SK-N-SH (cell line): ENCODE measurements at regions not wholly inside any gene's neighbourhood (a gene's known extent, or its start where the extent isn't known, plus 50 kb on each side); places are given as distances from the start of the nearest gene placed in this dataset.

Experiments used
- CTCF ChIA-PET: fragments of 300-600, 350-600 bp; formaldehyde crosslinking; extraction: SDS; loops from one replicate; lab custom pipeline; 2021; lab: Yijun Ruan, JAX
- POLR2A ChIA-PET: fragments of 350-600 bp; sonication (Branson Sonifier 250); formaldehyde crosslinking; extraction: SDS; loops from one replicate; lab custom pipeline; 2020; ENCODE audit warnings: antibody characterized with exemption, inconsistent platforms; lab: Yijun Ruan, JAX
- DNase-seq: peaks from one replicate; pipeline ENCODE4 v3.0.0; 2012
- H2AFZ ChIP-seq: fragments of 200-600 bp; sonication (generic); 2 replicates; pipeline ENCODE4 v1.8.1; 2016; ENCODE audit warnings: antibody characterized with exemption, mild to moderate bottlenecking, low read depth
- H3F3A ChIP-seq: fragments of 200-600 bp; sonication (generic); replicated peaks from 2 replicates; pipeline ENCODE3; 2016; ENCODE audit warnings: antibody characterized with exemption, mild to moderate bottlenecking; ENCODE audit not compliant: insufficient read depth
- H3K27ac ChIP-seq, 2 experiments: fragments of 200-500 bp in 1 of 2; fragments of 200-600 bp in 1 of 2; sonication (Bioruptor generic) in 1 of 2; sonication (generic), shearing (Covaris generic) in 1 of 2; 2 replicates each; pipeline versions ENCODE4 v1.5.1 to v1.6.1; 2014 to 2016; ENCODE audit warnings: low read depth in 2 of 2, inconsistent platforms in 1 of 2, low read length in 1 of 2, mild to moderate bottlenecking in 1 of 2, mixed read lengths in 1 of 2
- H3K27me3 ChIP-seq: fragments of 200-600 bp; sonication (generic), shearing (Covaris generic); 2 replicates; pipeline ENCODE4 v1.6.1; 2016; ENCODE audit warnings: mixed run types; ENCODE audit not compliant: insufficient read depth
- H3K36me3 ChIP-seq, 2 experiments: fragments of 200-500 bp in 1 of 2; fragments of 200-600 bp in 1 of 2; sonication (Bioruptor generic) in 1 of 2; sonication (generic) in 1 of 2; replicated peaks in 1 of 2; 2 replicates each; pipeline versions ENCODE3 to v1.5.1; 2014 to 2016; ENCODE audit warnings: low read length in 1 of 2, mild to moderate bottlenecking in 1 of 2; ENCODE audit not compliant: insufficient read depth in 2 of 2, control insufficient read depth in 1 of 2
- H3K4me1 ChIP-seq, 2 experiments: fragments of 200-500 bp in 1 of 2; fragments of 200-600 bp in 1 of 2; sonication (Bioruptor generic) in 1 of 2; sonication (generic), shearing (Covaris generic) in 1 of 2; 2 replicates each; pipeline versions ENCODE4 v1.5.1 to v1.6.1; 2014 to 2016; ENCODE audit warnings: low read depth in 1 of 2, low read length in 1 of 2, mixed run types in 1 of 2; ENCODE audit not compliant: insufficient read depth in 2 of 2, control insufficient read depth in 1 of 2
- H3K4me2 ChIP-seq: fragments of 200-600 bp; sonication (generic), shearing (Covaris generic); 2 replicates; pipeline ENCODE4 v1.6.1; 2017; ENCODE audit warnings: mixed run types
- H3K4me3 ChIP-seq, 2 experiments: fragments of 200-500 bp in 1 of 2; fragments of 200-600 bp in 1 of 2; sonication (Bioruptor generic) in 1 of 2; sonication (generic), shearing (Covaris generic) in 1 of 2; 2 replicates each; pipeline versions ENCODE4 v1.5.1 to v1.8.1; 2014 to 2016; ENCODE audit warnings: low read depth in 2 of 2, inconsistent platforms in 1 of 2, low read length in 1 of 2, mild to moderate bottlenecking in 1 of 2, mixed read lengths in 1 of 2, moderate library complexity in 1 of 2
- H3K79me2 ChIP-seq: fragments of 200-600 bp; sonication (generic); 2 replicates; pipeline ENCODE4 v1.8.1; 2017; ENCODE audit warnings: mild to moderate bottlenecking; ENCODE audit not compliant: insufficient read depth
- H3K9ac ChIP-seq: fragments of 200-600 bp; sonication (generic); 2 replicates; pipeline ENCODE4 v1.6.1; 2017; ENCODE audit warnings: mixed run types
- H3K9me2 ChIP-seq: fragments of 200-600 bp; sonication (generic); 2 replicates; pipeline ENCODE4 v1.6.1; 2017; ENCODE audit warnings: mixed run types
- H3K9me3 ChIP-seq: fragments of 200-600 bp; sonication (generic); 2 replicates; pipeline ENCODE4 v1.6.1; 2017; ENCODE audit warnings: mixed run types, mild to moderate bottlenecking, moderate library complexity
- H4K20me1 ChIP-seq: fragments of 200-600 bp; sonication (generic); 2 replicates; pipeline ENCODE4 v1.6.1; 2017; ENCODE audit warnings: mild to moderate bottlenecking, mixed run types; ENCODE audit not compliant: insufficient read depth
- CHD2 ChIP-seq: fragments of 150-350 bp; IDR thresholded peaks from 2 replicates; pipeline ENCODE4 v1.6.1; 2018; ENCODE audit warnings: low read length; ENCODE audit not compliant: partially characterized antibody
- FOSL2 ChIP-seq: IDR thresholded peaks from 2 replicates; pipeline ENCODE4 v1.4.0; 2012; ENCODE audit warnings: low read depth, mild to moderate bottlenecking, moderate library complexity, borderline replicate concordance
- FOXM1 ChIP-seq: IDR thresholded peaks from 2 replicates; pipeline ENCODE4 v1.4.0; 2012; ENCODE audit warnings: low read depth, mild to moderate bottlenecking
- NFIC ChIP-seq: IDR thresholded peaks from 2 replicates; pipeline ENCODE4 v1.4.0; 2012; ENCODE audit warnings: borderline replicate concordance
- NRF1 ChIP-seq: IDR thresholded peaks from 2 replicates; pipeline ENCODE4 v1.6.1; 2012; ENCODE audit warnings: low read depth, mild to moderate bottlenecking, low read length
- POLR2AphosphoS5 ChIP-seq: IDR thresholded peaks from 2 replicates; pipeline ENCODE4 v1.6.1; 2012; ENCODE audit warnings: low read depth, low read length
- RCOR1 ChIP-seq: fragments of 150-350 bp; IDR thresholded peaks from 2 replicates; pipeline ENCODE4 v1.6.1; 2017; ENCODE audit warnings: antibody characterized with exemption, low read length
- RFX5 ChIP-seq: IDR thresholded peaks from 2 replicates; pipeline ENCODE4 v1.6.1; 2012; ENCODE audit warnings: mild to moderate bottlenecking, improper control_type of control experiment, low read length
- TAF1 ChIP-seq: IDR thresholded peaks from 2 replicates; pipeline ENCODE4 v1.6.1; 2012; ENCODE audit warnings: low read depth, mild to moderate bottlenecking, low read length, moderate library complexity, borderline replicate concordance
- TEAD4 ChIP-seq: IDR thresholded peaks from 2 replicates; pipeline ENCODE4 v1.4.0; 2012; ENCODE audit warnings: mild to moderate bottlenecking, borderline replicate concordance; ENCODE audit not compliant: insufficient read depth
- YY1 ChIP-seq: IDR thresholded peaks from 2 replicates; pipeline ENCODE4 v1.4.0; 2012; ENCODE audit warnings: low read depth, mild to moderate bottlenecking
- WGBS: methylation state at CpG from one replicate; pipeline ENCODE4 v1.1.6; 2017; ENCODE audit warnings: low lambda C conversion rate; 5-methylcytosine and 5-hydroxymethylcytosine counted together
- TF ChIP-seq, protein P1 (sequence below): IDR thresholded peaks from 2 replicates; pipeline ENCODE4 v1.4.0; 2012; ENCODE audit warnings: low read depth, borderline replicate concordance
- TF ChIP-seq, protein P2 (sequence below): fragments of 150-350 bp; IDR thresholded peaks from 2 replicates; pipeline ENCODE4 v1.6.1; 2017; ENCODE audit warnings: antibody characterized with exemption, low read length, low read depth, borderline replicate concordance
- TF ChIP-seq, protein P3 (sequence below): IDR thresholded peaks from 2 replicates; pipeline ENCODE4 v1.4.0; 2012; ENCODE audit warnings: low read depth, borderline replicate concordance
- TF ChIP-seq, protein P4 (sequence below): IDR thresholded peaks from 2 replicates; pipeline ENCODE4; 2012

DNA sequence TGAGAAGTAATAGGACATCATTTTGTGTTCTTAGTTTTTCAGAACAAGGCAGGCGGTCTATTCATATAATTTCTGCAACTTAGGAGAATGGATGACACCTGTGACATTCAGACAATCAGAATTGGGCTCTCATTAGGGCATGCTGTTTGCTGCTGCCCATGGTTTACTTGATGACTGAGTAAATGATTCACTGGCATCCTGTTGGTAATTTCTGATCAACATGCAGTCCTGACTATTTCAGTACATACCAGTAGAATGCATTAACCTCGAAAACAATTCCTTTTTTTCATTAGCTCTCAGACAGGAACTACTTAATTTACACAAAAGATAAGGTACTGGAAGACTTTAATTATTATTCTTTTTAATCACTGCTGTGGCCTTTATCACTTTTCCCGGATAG lies 641.6 kb downstream of the NSUN3 start:
- H3K9me2 ChIP-seq = no peaks in the 10 kb centered on the region
- no peaks in the 10 kb centered on the region for H3K79me2 ChIP-seq
- ChIA-PET CTCF (no interaction called here), POLR2A (no interaction called here)
- no peaks in the 10 kb centered on the region for H4K20me1 ChIP-seq
- H3K36me3 ChIP-seq = no peaks in the 10 kb centered on the region
- no peak overlapping the region for H3K27ac ChIP-seq
- no peak for DNase-seq
- no peak overlapping the region for H3K4me3 ChIP-seq
- no peaks in the 10 kb centered on the region for H3K4me1 ChIP-seq
- no peaks in the 10 kb centered on the region for H3K9me3 ChIP-seq
- H3F3A ChIP-seq = no peaks in the 10 kb centered on the region
- H3K27me3 ChIP-seq = no peaks in the 10 kb centered on the region
- no peak overlapping the region for H3K4me2 ChIP-seq
- TF ChIP-seq YY1 (no peak), NRF1 (no peak), NFIC (no peak), RCOR1 (no peak), RFX5 (no peak), FOXM1 (no peak), TAF1 (no peak), FOSL2 (no peak)
- TF ChIP-seq, protein P1, sequence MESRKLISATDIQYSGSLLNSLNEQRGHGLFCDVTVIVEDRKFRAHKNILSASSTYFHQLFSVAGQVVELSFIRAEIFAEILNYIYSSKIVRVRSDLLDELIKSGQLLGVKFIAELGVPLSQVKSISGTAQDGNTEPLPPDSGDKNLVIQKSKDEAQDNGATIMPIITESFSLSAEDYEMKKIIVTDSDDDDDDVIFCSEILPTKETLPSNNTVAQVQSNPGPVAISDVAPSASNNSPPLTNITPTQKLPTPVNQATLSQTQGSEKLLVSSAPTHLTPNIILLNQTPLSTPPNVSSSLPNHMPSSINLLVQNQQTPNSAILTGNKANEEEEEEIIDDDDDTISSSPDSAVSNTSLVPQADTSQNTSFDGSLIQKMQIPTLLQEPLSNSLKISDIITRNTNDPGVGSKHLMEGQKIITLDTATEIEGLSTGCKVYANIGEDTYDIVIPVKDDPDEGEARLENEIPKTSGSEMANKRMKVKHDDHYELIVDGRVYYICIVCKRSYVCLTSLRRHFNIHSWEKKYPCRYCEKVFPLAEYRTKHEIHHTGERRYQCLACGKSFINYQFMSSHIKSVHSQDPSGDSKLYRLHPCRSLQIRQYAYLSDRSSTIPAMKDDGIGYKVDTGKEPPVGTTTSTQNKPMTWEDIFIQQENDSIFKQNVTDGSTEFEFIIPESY = no peak
- TF ChIP-seq, protein P2, sequence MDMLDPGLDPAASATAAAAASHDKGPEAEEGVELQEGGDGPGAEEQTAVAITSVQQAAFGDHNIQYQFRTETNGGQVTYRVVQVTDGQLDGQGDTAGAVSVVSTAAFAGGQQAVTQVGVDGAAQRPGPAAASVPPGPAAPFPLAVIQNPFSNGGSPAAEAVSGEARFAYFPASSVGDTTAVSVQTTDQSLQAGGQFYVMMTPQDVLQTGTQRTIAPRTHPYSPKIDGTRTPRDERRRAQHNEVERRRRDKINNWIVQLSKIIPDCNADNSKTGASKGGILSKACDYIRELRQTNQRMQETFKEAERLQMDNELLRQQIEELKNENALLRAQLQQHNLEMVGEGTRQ = no peak
- TF ChIP-seq, protein P3, sequence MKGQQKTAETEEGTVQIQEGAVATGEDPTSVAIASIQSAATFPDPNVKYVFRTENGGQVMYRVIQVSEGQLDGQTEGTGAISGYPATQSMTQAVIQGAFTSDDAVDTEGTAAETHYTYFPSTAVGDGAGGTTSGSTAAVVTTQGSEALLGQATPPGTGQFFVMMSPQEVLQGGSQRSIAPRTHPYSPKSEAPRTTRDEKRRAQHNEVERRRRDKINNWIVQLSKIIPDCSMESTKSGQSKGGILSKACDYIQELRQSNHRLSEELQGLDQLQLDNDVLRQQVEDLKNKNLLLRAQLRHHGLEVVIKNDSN = no peak
- H2AFZ ChIP-seq = no peak overlapping the region
- WGBS = 10% methylated on average over 3 of the region's 3 CpGs
- no peak overlapping the region for H3K9ac ChIP-seq

DNA sequence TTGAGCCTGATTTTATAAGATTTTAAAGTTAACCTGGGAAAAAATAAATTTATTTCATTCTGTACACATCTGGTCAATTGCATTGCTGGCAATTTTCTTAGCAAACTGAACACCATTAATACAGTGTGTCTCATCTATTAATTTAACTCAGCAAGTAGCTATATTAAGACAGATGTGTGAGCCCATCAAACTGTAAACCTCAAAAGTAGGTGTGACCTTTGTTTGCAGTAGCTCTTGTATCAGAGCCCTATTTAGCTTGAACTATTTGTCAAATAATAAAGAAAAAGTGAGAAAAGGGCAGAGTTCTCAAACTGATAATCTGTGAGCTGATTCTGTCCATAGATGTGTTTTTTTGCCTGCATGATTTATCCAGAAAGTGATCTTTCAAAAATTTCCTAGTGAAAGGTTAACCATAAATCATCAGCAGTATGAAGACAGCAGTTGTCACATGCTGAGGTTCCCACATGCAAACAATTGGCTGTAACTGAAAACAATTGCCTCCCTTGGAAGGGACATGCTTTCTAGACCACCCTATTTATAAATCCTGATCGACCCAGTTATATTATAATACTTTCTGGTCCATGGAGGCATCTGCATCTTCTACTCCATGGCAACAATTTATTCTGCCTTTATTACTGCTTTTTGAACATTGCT lies 646.5 kb downstream of the NSUN3 start:
- Histone ChIP-seq H3K4me1 (no peaks in the 10 kb centered on the region), H3K27me3 (no peaks in the 10 kb centered on the region), H3K79me2 (no peaks in the 10 kb centered on the region), H2AFZ (no peak overlapping the region), H4K20me1 (no peaks in the 10 kb centered on the region), H3K36me3 (no peaks in the 10 kb centered on the region), H3K9me3 (no peaks in the 10 kb centered on the region), H3F3A (no peaks in the 10 kb centered on the region), H3K4me2 (no peak overlapping the region), H3K9me2 (no peaks in the 10 kb centered on the region), H3K27ac (no peak overlapping the region), H3K9ac (no peak overlapping the region), H3K4me3 (no peak overlapping the region)
- WGBS = 10% methylated on average over 1 of the region's 1 CpG
- DNase-seq = no peak
- ChIA-PET CTCF (no interaction called here), POLR2A (no interaction called here)
- TF ChIP-seq NFIC (no peak), TEAD4 (no peak), CHD2 (no peak), POLR2AphosphoS5 (no peak)
- TF ChIP-seq, protein P4, sequence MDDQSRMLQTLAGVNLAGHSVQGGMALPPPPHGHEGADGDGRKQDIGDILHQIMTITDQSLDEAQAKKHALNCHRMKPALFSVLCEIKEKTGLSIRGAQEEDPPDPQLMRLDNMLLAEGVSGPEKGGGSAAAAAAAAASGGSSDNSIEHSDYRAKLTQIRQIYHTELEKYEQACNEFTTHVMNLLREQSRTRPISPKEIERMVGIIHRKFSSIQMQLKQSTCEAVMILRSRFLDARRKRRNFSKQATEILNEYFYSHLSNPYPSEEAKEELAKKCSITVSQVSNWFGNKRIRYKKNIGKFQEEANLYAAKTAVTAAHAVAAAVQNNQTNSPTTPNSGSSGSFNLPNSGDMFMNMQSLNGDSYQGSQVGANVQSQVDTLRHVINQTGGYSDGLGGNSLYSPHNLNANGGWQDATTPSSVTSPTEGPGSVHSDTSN = no peak
